A673 (cell line): ENCODE measurements at regions not wholly inside any gene's neighbourhood (a gene's known extent, or its start where the extent isn't known, plus 50 kb on each side); places are given as distances from the start of the nearest gene placed in this dataset.

ENCODE experiments used
- EZH2 ChIP-seq: fragments of 200-600 bp; sonication (generic); IDR thresholded peaks from 2 replicates; pipeline ENCODE4 v1.6.1; 2017; ENCODE audit warnings: borderline replicate concordance, low read depth, mild to moderate bottlenecking, mixed read lengths, antibody characterized with exemption, low read length; ENCODE audit not compliant: poor library complexity, severe bottlenecking
- TF ChIP-seq, protein P1 (sequence below): fragments of 300-800, 200-600 bp; sonication (generic); conservative IDR thresholded peaks from 2 replicates; pipeline ENCODE4 v1.5.1; 2017; ENCODE audit warnings: low read depth, mild to moderate bottlenecking, antibody characterized with exemption, low read length, moderate library complexity, mixed read lengths

- TF ChIP-seq, protein P1, sequence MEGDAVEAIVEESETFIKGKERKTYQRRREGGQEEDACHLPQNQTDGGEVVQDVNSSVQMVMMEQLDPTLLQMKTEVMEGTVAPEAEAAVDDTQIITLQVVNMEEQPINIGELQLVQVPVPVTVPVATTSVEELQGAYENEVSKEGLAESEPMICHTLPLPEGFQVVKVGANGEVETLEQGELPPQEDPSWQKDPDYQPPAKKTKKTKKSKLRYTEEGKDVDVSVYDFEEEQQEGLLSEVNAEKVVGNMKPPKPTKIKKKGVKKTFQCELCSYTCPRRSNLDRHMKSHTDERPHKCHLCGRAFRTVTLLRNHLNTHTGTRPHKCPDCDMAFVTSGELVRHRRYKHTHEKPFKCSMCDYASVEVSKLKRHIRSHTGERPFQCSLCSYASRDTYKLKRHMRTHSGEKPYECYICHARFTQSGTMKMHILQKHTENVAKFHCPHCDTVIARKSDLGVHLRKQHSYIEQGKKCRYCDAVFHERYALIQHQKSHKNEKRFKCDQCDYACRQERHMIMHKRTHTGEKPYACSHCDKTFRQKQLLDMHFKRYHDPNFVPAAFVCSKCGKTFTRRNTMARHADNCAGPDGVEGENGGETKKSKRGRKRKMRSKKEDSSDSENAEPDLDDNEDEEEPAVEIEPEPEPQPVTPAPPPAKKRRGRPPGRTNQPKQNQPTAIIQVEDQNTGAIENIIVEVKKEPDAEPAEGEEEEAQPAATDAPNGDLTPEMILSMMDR = no peak
- TF ChIP-seq EZH2 = no peak
Observed at GRCh38 chr1:115560027-115560426, 81.7 kb upstream of the VANGL1 start.
